GM06990 (cell line): ENCODE measurements at regions not wholly inside any gene's neighbourhood (a gene's known extent, or its start where the extent isn't known, plus 50 kb on each side); places are given as distances from the start of the nearest gene placed in this dataset.

Experiments
- DNase-seq: peaks from one replicate; pipeline ENCODE4 v3.0.0-alpha.2; 2011; ENCODE audit not compliant: insufficient read length; ENCODE audit errors: extremely low read depth
- H3K27me3 ChIP-seq: replicated peaks from 2 replicates; pipeline ENCODE4 v1.6.0; 2011; ENCODE audit warnings: low read length; ENCODE audit not compliant: control insufficient read depth, insufficient read depth
- H3K36me3 ChIP-seq: 2 replicates; pipeline ENCODE4 v1.5.1; 2011; ENCODE audit warnings: low read length; ENCODE audit not compliant: control insufficient read depth, insufficient read depth
- H3K4me3 ChIP-seq: replicated peaks from 2 replicates; pipeline ENCODE4 v1.5.1; 2011; ENCODE audit warnings: low read depth, mild to moderate bottlenecking, control low read depth, low read length
- TF ChIP-seq, protein P1 (sequence below): IDR thresholded peaks from 2 replicates; pipeline ENCODE4 v1.5.1; 2011; ENCODE audit warnings: low read length, control low read depth, mild to moderate bottlenecking, inconsistent platforms; ENCODE audit not compliant: insufficient read depth, poor library complexity, severe bottlenecking

DNA sequence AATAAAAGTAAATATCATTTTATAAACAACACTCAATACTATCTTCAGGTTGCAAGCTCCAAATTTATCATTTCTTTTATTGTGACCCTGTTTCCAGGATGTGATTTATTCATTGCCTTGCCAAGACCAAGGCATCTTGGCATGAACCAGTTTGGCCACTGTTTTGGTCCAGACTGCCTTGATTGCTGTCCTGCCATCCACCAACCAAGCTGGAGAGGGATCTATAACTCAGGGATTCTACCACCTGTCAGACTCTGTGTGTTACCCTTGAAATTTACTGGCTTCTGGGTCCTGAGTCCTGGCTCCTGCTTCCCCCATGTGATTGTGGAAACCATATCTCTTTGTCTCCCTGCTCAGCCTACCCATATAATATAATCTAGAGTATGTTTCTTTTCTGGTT is 343.0 kb downstream of the GPAM start:
- no peak for DNase-seq
- TF ChIP-seq, protein P1, sequence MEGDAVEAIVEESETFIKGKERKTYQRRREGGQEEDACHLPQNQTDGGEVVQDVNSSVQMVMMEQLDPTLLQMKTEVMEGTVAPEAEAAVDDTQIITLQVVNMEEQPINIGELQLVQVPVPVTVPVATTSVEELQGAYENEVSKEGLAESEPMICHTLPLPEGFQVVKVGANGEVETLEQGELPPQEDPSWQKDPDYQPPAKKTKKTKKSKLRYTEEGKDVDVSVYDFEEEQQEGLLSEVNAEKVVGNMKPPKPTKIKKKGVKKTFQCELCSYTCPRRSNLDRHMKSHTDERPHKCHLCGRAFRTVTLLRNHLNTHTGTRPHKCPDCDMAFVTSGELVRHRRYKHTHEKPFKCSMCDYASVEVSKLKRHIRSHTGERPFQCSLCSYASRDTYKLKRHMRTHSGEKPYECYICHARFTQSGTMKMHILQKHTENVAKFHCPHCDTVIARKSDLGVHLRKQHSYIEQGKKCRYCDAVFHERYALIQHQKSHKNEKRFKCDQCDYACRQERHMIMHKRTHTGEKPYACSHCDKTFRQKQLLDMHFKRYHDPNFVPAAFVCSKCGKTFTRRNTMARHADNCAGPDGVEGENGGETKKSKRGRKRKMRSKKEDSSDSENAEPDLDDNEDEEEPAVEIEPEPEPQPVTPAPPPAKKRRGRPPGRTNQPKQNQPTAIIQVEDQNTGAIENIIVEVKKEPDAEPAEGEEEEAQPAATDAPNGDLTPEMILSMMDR, result no peak
- Histone ChIP-seq H3K36me3 (no peaks in the 10 kb centered on the region), H3K4me3 (no peak overlapping the region), H3K27me3 (no peaks in the 10 kb centered on the region)

DNA sequence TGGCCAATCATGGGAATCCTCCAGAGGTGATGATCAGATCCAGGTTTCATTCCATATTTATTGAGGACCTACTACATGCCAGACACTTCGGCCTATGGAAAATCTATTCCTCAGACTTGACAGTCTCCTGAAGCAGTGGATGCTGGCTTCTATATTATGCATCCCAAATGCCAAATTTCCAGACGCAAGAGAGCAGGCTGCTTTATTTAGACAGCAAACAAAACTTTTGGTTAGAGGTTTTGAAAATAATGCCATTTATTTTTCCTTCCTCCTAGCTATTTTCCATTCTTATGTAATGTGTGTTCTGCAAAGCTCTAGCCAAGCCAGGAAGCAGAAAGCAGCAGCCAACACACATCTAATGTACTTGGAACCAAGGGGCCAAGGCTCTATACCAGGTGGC is 330.8 kb downstream of the GPAM start:
- Histone ChIP-seq H3K27me3 (no peaks in the 10 kb centered on the region), H3K4me3 (no peak overlapping the region), H3K36me3 (no peaks in the 10 kb centered on the region)
- DNase-seq, result no peak
- TF ChIP-seq, protein P1, result no peak

DNA sequence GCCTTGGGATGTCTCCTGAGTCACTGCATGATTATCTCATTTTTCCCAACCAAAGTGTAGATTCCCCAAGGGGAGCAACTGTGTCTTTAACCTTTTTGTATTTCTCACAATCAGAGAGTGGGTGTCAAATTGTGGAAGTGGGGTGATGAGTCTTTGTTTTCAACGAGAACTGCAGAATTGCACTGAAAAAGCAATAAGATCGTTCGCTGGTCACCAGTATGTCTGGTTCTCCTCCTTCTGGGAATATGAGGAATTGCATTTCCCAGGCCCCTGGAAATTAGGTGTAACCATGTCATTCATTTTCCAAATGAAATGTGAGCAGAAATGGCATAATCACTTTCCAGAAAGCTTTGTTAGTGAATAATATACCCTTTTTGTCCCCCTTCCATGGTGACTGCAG is 326.9 kb downstream of the GPAM start:
- no peak overlapping the region for H3K4me3 ChIP-seq
- no peaks in the 10 kb centered on the region for H3K27me3 ChIP-seq
- TF ChIP-seq, protein P1, result no peak
- DNase-seq, result no peak
- H3K36me3 ChIP-seq, result no peaks in the 10 kb centered on the region

DNA sequence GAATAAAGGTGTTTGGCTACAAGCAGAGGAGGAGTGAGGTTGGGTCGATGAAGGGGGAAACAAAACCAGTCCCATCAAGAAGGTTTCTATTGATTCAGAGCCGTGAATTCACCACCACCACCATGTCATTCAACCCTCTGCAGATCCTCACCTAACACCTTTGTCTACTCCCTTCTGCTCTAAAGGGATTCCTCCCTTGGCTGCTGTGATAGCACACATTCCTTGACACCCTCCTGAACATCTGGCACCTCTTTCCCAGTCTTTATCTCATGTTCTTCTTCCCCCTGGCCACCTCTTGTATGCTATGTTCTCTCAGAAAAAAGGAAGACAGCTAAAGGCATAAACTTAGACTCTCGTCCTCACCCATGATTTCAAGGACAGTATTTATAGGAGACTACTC is 318.0 kb downstream of the GPAM start:
- H3K36me3 ChIP-seq, result no peaks in the 10 kb centered on the region
- no peak overlapping the region for H3K4me3 ChIP-seq
- H3K27me3 ChIP-seq, result no peaks in the 10 kb centered on the region
- no peak for DNase-seq
- TF ChIP-seq, protein P1, result no peak

DNA sequence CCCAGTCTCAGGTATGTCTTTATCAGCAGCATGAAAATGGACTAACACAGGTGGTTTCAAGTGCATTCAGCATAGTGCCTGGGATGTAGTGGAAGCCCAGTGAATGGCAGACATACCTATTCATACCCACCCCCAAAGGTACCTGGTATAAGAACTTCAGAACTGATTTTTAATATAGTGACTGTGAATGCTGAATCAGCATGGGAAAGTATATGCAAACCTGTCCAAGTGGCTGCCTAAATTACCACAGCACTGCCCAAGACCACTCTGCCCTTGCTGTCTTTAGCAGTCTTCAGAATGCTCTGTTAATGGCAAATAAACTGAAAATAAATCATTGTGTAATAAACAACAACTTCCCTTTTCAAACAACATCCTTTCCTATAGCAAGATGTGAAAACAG is 312.1 kb downstream of the GPAM start:
- Histone ChIP-seq H3K36me3 (no peaks in the 10 kb centered on the region), H3K27me3 (no peaks in the 10 kb centered on the region), H3K4me3 (no peak overlapping the region)
- TF ChIP-seq, protein P1, result no peak
- no peak for DNase-seq

DNA sequence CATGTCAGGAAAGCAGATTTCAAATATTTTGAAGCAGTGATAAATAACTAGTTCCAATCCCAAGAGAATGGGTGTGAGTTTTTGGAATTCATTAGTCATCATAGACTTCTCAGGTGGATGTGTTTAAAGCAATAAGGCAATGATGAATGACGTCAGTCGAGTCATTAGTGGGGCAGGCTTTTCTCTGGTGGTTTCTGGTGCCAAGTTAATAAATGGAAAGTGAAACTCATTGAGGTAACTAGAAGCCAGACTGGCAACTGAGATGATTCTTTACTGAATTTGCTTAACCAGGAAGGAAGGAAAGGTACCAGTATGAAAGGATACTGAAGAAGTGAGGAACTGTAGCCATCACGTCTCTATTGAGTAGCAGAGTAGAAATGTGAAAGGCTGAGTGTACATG is 311.0 kb downstream of the GPAM start:
- no peaks in the 10 kb centered on the region for H3K27me3 ChIP-seq
- H3K36me3 ChIP-seq, result no peaks in the 10 kb centered on the region
- DNase-seq, result peak; percentile 6
- TF ChIP-seq, protein P1, result no peak
- H3K4me3 ChIP-seq, result no peak overlapping the region
